A673 (cell line): ENCODE measurements at regions not wholly inside any gene's neighbourhood (a gene's known extent, or its start where the extent isn't known, plus 50 kb on each side); places are given as distances from the start of the nearest gene placed in this dataset.

Source experiments
- BruUV-seq: library from RNA; stranded (reverse); fragments of 400-500 nt; replicated peaks from 2 replicates; lab custom pipeline; 2021; lab: Mats Ljungman, UMichigan
- CTCF ChIA-PET: fragments of 300-600 bp; sonication (Branson Sonifier 250); formaldehyde crosslinking; loops from one replicate; lab custom pipeline; 2022; ENCODE audit warnings: antibody characterized with exemption; lab: Charles Lee
- POLR2A ChIA-PET: fragments of 300-600 bp; sonication (Branson Sonifier 250); formaldehyde crosslinking; loops from one replicate; lab custom pipeline; 2022; ENCODE audit warnings: antibody characterized with exemption; ENCODE audit not compliant: low non-redundant PET; lab: Charles Lee
- DNase-seq: peaks from one replicate; pipeline ENCODE4 v3.0.0-alpha.2; 2015; ENCODE audit warnings: low spot score
- H3K27ac ChIP-seq: fragments of 200-600 bp; sonication (generic); 2 replicates; pipeline ENCODE4 v1.5.1; 2016; ENCODE audit warnings: mixed run types, low read depth, mild to moderate bottlenecking, mixed read lengths, antibody characterized with exemption, low read length; ENCODE audit not compliant: poor library complexity, severe bottlenecking
- H3K27me3 ChIP-seq: fragments of 200-600 bp; sonication (generic); replicated peaks from 2 replicates; pipeline ENCODE4 v1.6.1; 2017; ENCODE audit warnings: mixed run types, low read depth, mild to moderate bottlenecking, mixed read lengths, antibody characterized with exemption, low read length; ENCODE audit not compliant: insufficient read depth, poor library complexity
- H3K36me3 ChIP-seq: fragments of 200-600 bp; sonication (generic); 2 replicates; pipeline ENCODE4 v1.6.1; 2016; ENCODE audit warnings: mixed run types, mild to moderate bottlenecking, mixed read lengths, antibody characterized with exemption, low read length; ENCODE audit not compliant: insufficient read depth, poor library complexity, severe bottlenecking
- H3K4me1 ChIP-seq: fragments of 200-600 bp; sonication (generic); 2 replicates; pipeline ENCODE4 v1.6.1; 2017; ENCODE audit warnings: mixed run types, mild to moderate bottlenecking, mixed read lengths, antibody characterized with exemption, low read length; ENCODE audit not compliant: insufficient read depth, poor library complexity, severe bottlenecking
- H3K4me3 ChIP-seq: fragments of 200-600 bp; sonication (generic); 2 replicates; pipeline ENCODE4 v1.5.1; 2016; ENCODE audit warnings: low read depth, mixed run types, mild to moderate bottlenecking, mixed read lengths, low read length; ENCODE audit not compliant: poor library complexity, severe bottlenecking
- H3K9me3 ChIP-seq: fragments of 200-600 bp; sonication (generic); 2 replicates; pipeline ENCODE4 v1.6.1; 2016; ENCODE audit warnings: mixed run types, low read depth, mild to moderate bottlenecking, mixed read lengths, antibody characterized with exemption, low read length; ENCODE audit not compliant: poor library complexity, severe bottlenecking
- EZH2 ChIP-seq: fragments of 200-600 bp; sonication (generic); IDR thresholded peaks from 2 replicates; pipeline ENCODE4 v1.6.1; 2017; ENCODE audit warnings: borderline replicate concordance, low read depth, mild to moderate bottlenecking, mixed read lengths, antibody characterized with exemption, low read length; ENCODE audit not compliant: poor library complexity, severe bottlenecking
- intact Hi-C: fragments of 100-400 bp; cut with micrococcal nuclease; formaldehyde crosslinking; loops from one replicate; pipeline ENCODE4 v1.10.0; 2022; ENCODE audit not compliant: unreplicated experiment
- TF ChIP-seq, protein P1 (sequence below): fragments of 300-800, 200-600 bp; sonication (generic); conservative IDR thresholded peaks from 2 replicates; pipeline ENCODE4 v1.5.1; 2017; ENCODE audit warnings: low read depth, mild to moderate bottlenecking, antibody characterized with exemption, low read length, moderate library complexity, mixed read lengths

DNA sequence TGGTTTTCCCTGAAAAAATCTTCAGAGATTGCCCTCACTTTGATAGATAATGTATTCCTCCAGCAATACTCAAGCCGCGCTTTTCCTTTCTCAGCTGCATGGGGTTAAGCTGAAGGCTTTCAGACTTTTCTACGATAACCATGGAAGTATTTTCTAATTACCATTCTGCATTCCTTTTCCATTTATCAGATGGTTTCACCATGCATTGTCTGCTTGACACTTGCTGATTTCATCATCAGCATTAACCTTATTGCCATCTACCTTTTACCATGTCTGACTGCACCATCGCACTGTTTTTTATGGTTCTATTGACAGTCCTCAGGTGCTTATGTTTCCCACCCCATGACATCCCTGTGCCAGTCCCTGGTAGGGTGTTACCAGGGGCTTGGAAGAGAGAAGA lies 91.6 kb downstream of the DMAC1 start:
- DNase-seq = no peak
- POLR2A ChIA-PET = no interaction called here
- no peaks in the 10 kb centered on the region for H3K36me3 ChIP-seq
- no peak overlapping the region for H3K27ac ChIP-seq
- no peak for TF ChIP-seq EZH2
- TF ChIP-seq, protein P1, sequence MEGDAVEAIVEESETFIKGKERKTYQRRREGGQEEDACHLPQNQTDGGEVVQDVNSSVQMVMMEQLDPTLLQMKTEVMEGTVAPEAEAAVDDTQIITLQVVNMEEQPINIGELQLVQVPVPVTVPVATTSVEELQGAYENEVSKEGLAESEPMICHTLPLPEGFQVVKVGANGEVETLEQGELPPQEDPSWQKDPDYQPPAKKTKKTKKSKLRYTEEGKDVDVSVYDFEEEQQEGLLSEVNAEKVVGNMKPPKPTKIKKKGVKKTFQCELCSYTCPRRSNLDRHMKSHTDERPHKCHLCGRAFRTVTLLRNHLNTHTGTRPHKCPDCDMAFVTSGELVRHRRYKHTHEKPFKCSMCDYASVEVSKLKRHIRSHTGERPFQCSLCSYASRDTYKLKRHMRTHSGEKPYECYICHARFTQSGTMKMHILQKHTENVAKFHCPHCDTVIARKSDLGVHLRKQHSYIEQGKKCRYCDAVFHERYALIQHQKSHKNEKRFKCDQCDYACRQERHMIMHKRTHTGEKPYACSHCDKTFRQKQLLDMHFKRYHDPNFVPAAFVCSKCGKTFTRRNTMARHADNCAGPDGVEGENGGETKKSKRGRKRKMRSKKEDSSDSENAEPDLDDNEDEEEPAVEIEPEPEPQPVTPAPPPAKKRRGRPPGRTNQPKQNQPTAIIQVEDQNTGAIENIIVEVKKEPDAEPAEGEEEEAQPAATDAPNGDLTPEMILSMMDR = no peak
- no peaks in the 10 kb centered on the region for H3K9me3 ChIP-seq
- intact Hi-C loops = no loop called here
- H3K27me3 ChIP-seq = peaks cover 7% of the 10 kb centered on the region
- no peaks in the 10 kb centered on the region for H3K4me1 ChIP-seq
- no TSS peak for BruUV-seq
- CTCF ChIA-PET = no interaction called here
- H3K4me3 ChIP-seq = no peak overlapping the region

DNA sequence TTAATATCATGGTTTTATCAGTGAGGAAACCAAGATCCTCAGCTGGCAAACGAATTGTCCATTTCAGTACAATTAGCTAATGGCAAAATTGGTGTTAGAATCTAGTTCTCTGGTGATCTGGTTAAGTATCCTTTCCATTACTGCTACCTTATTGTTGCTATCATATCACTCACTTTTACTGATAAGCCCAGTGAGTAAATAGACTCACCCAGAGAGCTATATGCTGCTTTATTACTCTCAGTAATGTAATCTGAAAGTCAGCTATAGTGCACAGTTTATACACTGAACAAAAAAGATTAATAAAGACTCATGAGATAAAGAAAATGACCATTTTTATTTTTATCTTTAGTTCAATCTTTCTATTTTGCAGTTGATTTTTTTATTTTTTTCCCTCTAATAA lies 95.0 kb downstream of the DMAC1 start:
- Histone ChIP-seq H3K4me1 (no peaks in the 10 kb centered on the region), H3K9me3 (no peaks in the 10 kb centered on the region), H3K27ac (no peak overlapping the region), H3K36me3 (no peaks in the 10 kb centered on the region), H3K27me3 (peaks cover 3% of the 10 kb centered on the region), H3K4me3 (no peak overlapping the region)
- ChIA-PET POLR2A (no interaction called here), CTCF (no interaction called here)
- no TSS peak for BruUV-seq
- TF ChIP-seq, protein P1 = no peak
- TF ChIP-seq EZH2 = no peak
- intact Hi-C loops = no loop called here
- DNase-seq = no peak

DNA sequence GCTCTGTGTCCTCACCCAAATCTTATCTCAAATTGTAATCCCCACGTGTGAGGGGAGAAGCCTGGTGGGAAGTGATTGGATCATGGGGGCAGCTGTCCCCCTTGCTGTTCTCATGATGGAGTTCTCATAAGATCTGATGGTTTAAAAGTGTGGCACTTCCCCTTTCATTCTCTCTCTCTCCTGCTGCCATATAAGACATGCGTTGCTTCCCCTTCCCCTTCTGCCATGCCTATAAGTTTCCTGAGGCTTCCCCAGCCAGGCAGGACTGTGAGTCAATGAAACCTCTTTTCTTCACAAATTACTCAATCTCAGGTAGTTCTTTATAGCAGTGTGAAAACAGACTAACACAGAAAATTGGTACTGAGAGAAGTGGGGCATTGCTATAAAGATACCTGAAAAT lies 107.7 kb downstream of the DMAC1 start:
- no peaks in the 10 kb centered on the region for H3K9me3 ChIP-seq
- no peaks in the 10 kb centered on the region for H3K36me3 ChIP-seq
- H3K4me3 ChIP-seq = no peak overlapping the region
- POLR2A ChIA-PET = no interaction called here
- peaks cover 5% of the 10 kb centered on the region for H3K27me3 ChIP-seq
- H3K27ac ChIP-seq = no peak overlapping the region
- CTCF ChIA-PET = no interaction called here
- no peak for DNase-seq
- intact Hi-C loops = no loop called here
- TF ChIP-seq EZH2 = no peak
- TF ChIP-seq, protein P1 = no peak
- no peaks in the 10 kb centered on the region for H3K4me1 ChIP-seq
- BruUV-seq = no TSS peak
